Right lobe of liver (tissue), 4 donors: ENCODE measurements at regions not wholly inside any gene's neighbourhood (a gene's known extent, or its start where the extent isn't known, plus 50 kb on each side); places are given as distances from the start of the nearest gene placed in this dataset.

Source experiments
- CTCF ChIP-seq, 4 donors: fragments of 200-600 bp in 3 of 4; fragments of 450-650 bp in 1 of 4; IDR thresholded peaks; one replicate each; pipeline versions ENCODE4 v1.5.1 to v1.8.0; 2016 to 2022; ENCODE audit warnings: antibody characterized with exemption in 4 of 4, mild to moderate bottlenecking in 2 of 4
- POLR2A ChIP-seq: fragments of 450-650 bp; IDR thresholded peaks from one replicate; pipeline ENCODE4 v1.6.1; 2017; ENCODE audit warnings: antibody characterized with exemption, mild to moderate bottlenecking
- donor health status: DM: no; HTN: no; CAD: no.
- donor health status: DM: no; HTN: no; CAD: no.
- donor health status: DM: no; HTN: yes; CAD: no.

GRCh38 chr2:16028644-16029043 lies 88.3 kb downstream of the MYCN start:
- TF ChIP-seq CTCF (IDR thresholded peaks at IDR 0.05) (no peak), POLR2A (no peak)
